HS-27A (cell line): ENCODE measurements at regions not wholly inside any gene's neighbourhood (a gene's known extent, or its start where the extent isn't known, plus 50 kb on each side); places are given as distances from the start of the nearest gene placed in this dataset.

Experiments
- DNase-seq: peaks from one replicate; pipeline ENCODE4 v3.0.0-alpha.2; 2012; ENCODE audit warnings: low read depth, missing footprints

GRCh38 chr22:47443836-47444745 lies 681.6 kb downstream of the TBC1D22A start:
- no peak for DNase-seq

- DNase-seq = no peak
Measured at GRCh38 chr22:47442821-47443220, 680.4 kb downstream of the TBC1D22A start.

GRCh38 chr22:47439643-47440265 lies 677.3 kb downstream of the TBC1D22A start:
- DNase-seq = no peak

- DNase-seq = no peak
Measured at GRCh38 chr22:47437636-47438035, 675.2 kb downstream of the TBC1D22A start.

GRCh38 chr22:47437110-47437509 lies 674.7 kb downstream of the TBC1D22A start:
- no peak for DNase-seq

- no peak for DNase-seq
Measured at GRCh38 chr22:47435826-47436225, 673.4 kb downstream of the TBC1D22A start.

GRCh38 chr22:47435204-47435487 lies 672.7 kb downstream of the TBC1D22A start:
- DNase-seq = no peak

- DNase-seq = no peak
Measured at GRCh38 chr22:47434336-47435203, 672.1 kb downstream of the TBC1D22A start.

- no peak for DNase-seq
Measured at GRCh38 chr22:47433627-47434026, 671.2 kb downstream of the TBC1D22A start.

GRCh38 chr22:47432683-47433082 lies 670.2 kb downstream of the TBC1D22A start:
- DNase-seq = no peak

- DNase-seq = no peak
Measured at GRCh38 chr22:47423861-47424820, 661.7 kb downstream of the TBC1D22A start.

- no peak for DNase-seq
Measured at GRCh38 chr22:47423266-47423665, 660.8 kb downstream of the TBC1D22A start.

GRCh38 chr22:47422736-47423135 lies 660.3 kb downstream of the TBC1D22A start:
- no peak for DNase-seq

- DNase-seq = no peak
Measured at GRCh38 chr22:47421846-47422245, 659.4 kb downstream of the TBC1D22A start.

GRCh38 chr22:47420211-47420610 lies 657.8 kb downstream of the TBC1D22A start:
- DNase-seq = no peak

GRCh38 chr22:47419239-47419638 lies 656.8 kb downstream of the TBC1D22A start:
- DNase-seq = no peak

GRCh38 chr22:47417699-47418098 lies 655.2 kb downstream of the TBC1D22A start:
- no peak for DNase-seq

GRCh38 chr22:47411006-47411405 lies 648.6 kb downstream of the TBC1D22A start:
- DNase-seq = no peak

- no peak for DNase-seq
Measured at GRCh38 chr22:47409539-47410275, 647.3 kb downstream of the TBC1D22A start.

GRCh38 chr22:47408409-47408808 lies 646.0 kb downstream of the TBC1D22A start:
- DNase-seq = no peak
